ENCODE measurements at regions not wholly inside any gene's neighbourhood (a gene's known extent, or its start where the extent isn't known, plus 50 kb on each side); places are given as distances from the start of the nearest gene placed in this dataset.

DNA sequence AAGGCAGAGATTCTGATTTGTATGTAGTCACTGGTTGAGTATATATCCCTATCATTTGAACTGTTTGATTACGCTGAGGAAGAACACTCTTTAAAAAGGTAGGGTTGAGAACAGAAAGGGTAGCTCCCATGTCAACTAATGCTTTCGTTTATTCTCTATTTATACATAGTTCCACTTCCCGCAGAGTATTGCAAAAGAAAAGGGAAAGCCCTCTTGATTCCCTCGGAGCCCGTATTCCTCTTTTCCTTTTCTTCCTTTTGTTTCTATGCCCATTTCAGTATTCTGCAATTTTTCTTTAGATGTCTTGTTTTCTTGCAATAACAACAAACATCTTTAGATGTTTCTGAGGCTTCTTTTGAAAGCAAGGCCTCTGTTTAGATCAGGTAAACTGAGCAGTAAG, 78.2 kb downstream of the DNTTIP2 start:
- TF ChIP-seq CTCF (IDR thresholded peaks at IDR 0.05) (no peak), POLR2A (IDR thresholded peaks at IDR 0.05) (no peak)
- Histone ChIP-seq H3K4me1 (peaks cover 0 to 35% (median 22%) of the 10 kb centered on the region in 12 donors), H3K4me3 (no peak overlapping the region), H3K36me3 (no peaks in the 10 kb centered on the region), H3K9me3 (no peaks in the 10 kb centered on the region), H3K27me3 (no peaks in the 10 kb centered on the region), H3K27ac (no peak overlapping the region)
- ATAC-seq: no peak
- no peak for DNase-seq
- intact Hi-C loops (cut with DNase I): loop anchor here in 1 of 10 donors (5.0 kb wide), 2 partner anchors 34 to 79 kb away; no protein-coding TSS in a partner anchor
- WGBS, 4 donors: 94 to 98% (median 96%) methylated on average over 5 of the region's 5 CpGs

DNA sequence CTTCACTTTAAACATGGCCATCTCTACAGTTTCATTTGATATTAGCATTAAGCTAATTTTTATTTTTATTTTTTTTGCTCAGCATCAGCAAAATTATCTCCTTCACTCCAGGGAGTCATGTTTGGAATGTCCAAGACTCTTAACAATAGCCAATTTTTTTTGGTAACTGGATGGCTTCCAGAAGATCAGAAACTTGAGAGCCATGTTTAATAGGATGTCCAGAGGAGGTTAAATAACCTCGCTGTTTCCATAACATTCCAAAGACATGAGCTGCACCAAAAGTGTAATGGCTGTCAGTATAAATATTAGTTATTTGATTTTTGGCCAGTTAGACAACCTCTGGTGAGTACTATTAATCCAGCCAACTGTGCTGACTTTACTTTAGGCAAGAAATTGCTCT, 80.7 kb downstream of the DNTTIP2 start:
- TF ChIP-seq POLR2A (IDR thresholded peaks at IDR 0.05) (no peak), CTCF (IDR thresholded peaks at IDR 0.05) (no peak)
- peak in 2 of 4 donors; percentile 58 for ATAC-seq
- Histone ChIP-seq H3K36me3 (no peaks in the 10 kb centered on the region), H3K9me3 (no peaks in the 10 kb centered on the region), H3K4me3 (no peak overlapping the region), H3K4me1 (peaks cover 0 to 17% (median 6%) of the 10 kb centered on the region in 12 donors), H3K27ac (peak overlapping the region in 4 of 12 donors; percentile 21 to 44 (median 28)), H3K27me3 (no peaks in the 10 kb centered on the region)
- 39 to 58% (median 51%) methylated on average over 1 of the region's 1 CpG for WGBS, 4 donors
- intact Hi-C loops (cut with DNase I): no loop called here
- DNase-seq: no peak

DNA sequence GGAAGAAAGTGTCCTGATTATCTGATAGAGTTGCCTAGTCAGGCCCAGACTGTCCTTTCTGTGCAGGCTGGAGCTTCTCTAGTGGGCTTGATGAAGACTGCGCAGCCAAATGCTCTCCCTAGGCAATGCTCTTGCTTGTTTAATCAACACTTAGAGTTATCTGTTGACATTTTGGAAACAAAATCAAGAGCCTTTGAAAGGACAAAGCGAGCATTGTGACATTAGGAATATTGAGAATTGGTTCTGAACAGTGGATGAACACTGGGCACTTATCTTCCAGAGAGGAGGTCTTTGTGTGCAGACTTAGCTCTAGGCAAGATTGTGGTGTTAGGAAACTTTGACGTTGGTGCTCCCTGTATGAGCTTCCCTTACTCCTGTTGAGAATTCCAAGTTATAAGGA, 94.5 kb downstream of the DNTTIP2 start:
- TF ChIP-seq CTCF (IDR thresholded peaks at IDR 0.05) (no peak), POLR2A (IDR thresholded peaks at IDR 0.05) (no peak)
- intact Hi-C loops (cut with DNase I): no loop called here
- no peak overlapping the region for H3K27ac ChIP-seq
- no peaks in the 10 kb centered on the region for H3K27me3 ChIP-seq
- H3K4me3 ChIP-seq: no peak overlapping the region
- no peak for DNase-seq
- H3K9me3 ChIP-seq: peaks cover 0 to 19% (median 10%) of the 10 kb centered on the region in 12 donors
- WGBS, 4 donors: 86 to 94% (median 92%) methylated on average over 3 of the region's 3 CpGs
- no peak for ATAC-seq
- H3K36me3 ChIP-seq: no peaks in the 10 kb centered on the region
- H3K4me1 ChIP-seq: peaks cover 0 to 5% (median 0%) of the 10 kb centered on the region in 12 donors

- H3K27ac ChIP-seq: no peak overlapping the region
- peaks cover 0 to 5% (median 0%) of the 10 kb centered on the region in 12 donors for H3K4me1 ChIP-seq
- intact Hi-C loops (cut with DNase I): no loop called here
- no peak overlapping the region for H3K4me3 ChIP-seq
- no peak for TF ChIP-seq POLR2A (IDR thresholded peaks at IDR 0.05)
- TF ChIP-seq CTCF (IDR thresholded peaks at IDR 0.05): no peak
- H3K36me3 ChIP-seq: no peaks in the 10 kb centered on the region
- H3K27me3 ChIP-seq: no peaks in the 10 kb centered on the region
- 96 to 100% (median 98%) methylated on average over 2 of the region's 2 CpGs for WGBS, 4 donors
- ATAC-seq (no peak), DNase-seq (no peak)
- H3K9me3 ChIP-seq: peaks cover 0 to 13% (median 8%) of the 10 kb centered on the region in 12 donors
These were observed 95.1 kb downstream of the DNTTIP2 start for GRCh38 chr1:93783876-93784275.

Measured in heart left ventricle (tissue), 16 donors.